Esophagus muscularis mucosa (tissue), 4 donors: ENCODE measurements at regions not wholly inside any gene's neighbourhood (a gene's known extent, or its start where the extent isn't known, plus 50 kb on each side); places are given as distances from the start of the nearest gene placed in this dataset.

Experiments
- CTCF ChIP-seq, 3 experiments: fragments of 200-600 bp in 2 of 3; fragments of 450-650 bp in 1 of 3; sonication (generic) in 2 of 3; IDR thresholded peaks; one replicate each; pipeline ENCODE4 v1.5.1; 2017 to 2019; ENCODE audit warnings: antibody characterized with exemption in 3 of 3, mild to moderate bottlenecking in 2 of 3, moderate library complexity in 1 of 3
- EP300 ChIP-seq: sonication (generic); formaldehyde crosslinking; IDR thresholded peaks from one replicate; pipeline ENCODE4 v1.6.1; 2017; ENCODE audit warnings: antibody characterized with exemption
- POLR2AphosphoS5 ChIP-seq, 2 donors: sonication (generic); formaldehyde crosslinking; IDR thresholded peaks; one replicate each; pipeline ENCODE4 v1.6.1; 2017; ENCODE audit warnings: antibody characterized with exemption in 2 of 2

DNA sequence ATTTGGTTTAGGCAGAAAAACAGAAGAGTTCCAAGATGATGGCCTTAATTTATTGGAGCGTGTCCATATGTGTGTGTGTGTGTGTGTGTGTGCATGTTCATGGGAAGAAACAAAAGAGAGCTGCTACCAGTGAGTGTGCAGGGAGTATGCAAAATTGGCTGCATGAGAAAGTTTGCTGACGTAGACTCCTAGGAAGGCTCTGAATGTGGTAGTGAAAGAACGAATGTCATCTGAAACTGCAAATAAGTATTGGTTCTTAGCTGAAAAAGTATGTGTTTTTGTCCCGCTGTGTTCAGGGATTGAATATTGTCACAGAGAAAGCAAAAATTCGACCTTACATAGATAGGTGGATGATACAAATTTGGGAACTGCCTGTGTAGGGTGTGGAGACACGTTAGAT is 542.6 kb upstream of the COX7C start:
- no peak for TF ChIP-seq CTCF (IDR thresholded peaks at IDR 0.05)
- TF ChIP-seq POLR2AphosphoS5 (IDR thresholded peaks at IDR 0.05) = no peak
- no peak for TF ChIP-seq EP300
